ENCODE measurements at regions not wholly inside any gene's neighbourhood (a gene's known extent, or its start where the extent isn't known, plus 50 kb on each side); places are given as distances from the start of the nearest gene placed in this dataset.

- no peak overlapping the region for H3K9ac ChIP-seq (ENCODE audit: low read length)
- H3K27me3 ChIP-seq (ENCODE audit: control insufficient read depth in 1 of 2, insufficient read depth in 2 of 2, low read length in 2 of 2) = peaks cover 10 to 11% of the 10 kb centered on the region in 2 donors
- no peaks in the 10 kb centered on the region for H3K4me1 ChIP-seq (ENCODE audit: insufficient read depth, low read length)
- no peak overlapping the region for H3K27ac ChIP-seq (ENCODE audit: low read depth, low read length)
- H3K4me3 ChIP-seq (ENCODE audit: low read depth in 1 of 2, low read length in 2 of 2) = no peak overlapping the region
- H3K9me3 ChIP-seq (ENCODE audit: low read length) = no peaks in the 10 kb centered on the region
- H3K36me3 ChIP-seq (ENCODE audit: insufficient read depth, low read length) = no peaks in the 10 kb centered on the region
These were observed 131.9 kb upstream of the SFSWAP start for GRCh38 chr12:131578828-131579470.

GRCh38 chr12:131583090-131583712 lies 127.7 kb upstream of the SFSWAP start:
- Histone ChIP-seq H3K27ac (ENCODE audit: low read depth, low read length) (no peak overlapping the region), H3K9me3 (ENCODE audit: low read length) (no peaks in the 10 kb centered on the region), H3K27me3 (ENCODE audit: control insufficient read depth in 1 of 2, insufficient read depth in 2 of 2, low read length in 2 of 2) (peaks cover 11 to 14% of the 10 kb centered on the region in 2 donors), H3K36me3 (ENCODE audit: insufficient read depth, low read length) (no peaks in the 10 kb centered on the region), H3K9ac (ENCODE audit: low read length) (no peak overlapping the region), H3K4me3 (ENCODE audit: low read depth in 1 of 2, low read length in 2 of 2) (no peak overlapping the region), H3K4me1 (ENCODE audit: insufficient read depth, low read length) (no peaks in the 10 kb centered on the region)

- H3K36me3 ChIP-seq (ENCODE audit: insufficient read depth, low read length) = no peaks in the 10 kb centered on the region
- no peak overlapping the region for H3K9ac ChIP-seq (ENCODE audit: low read length)
These were observed 124.6 kb upstream of the SFSWAP start for GRCh38 chr12:131586269-131586668.

GRCh38 chr12:131586761-131587160 lies 124.1 kb upstream of the SFSWAP start:
- Histone ChIP-seq H3K9ac (ENCODE audit: low read length) (no peak overlapping the region), H3K27me3 (ENCODE audit: control insufficient read depth in 1 of 2, insufficient read depth in 2 of 2, low read length in 2 of 2) (peaks cover 0 to 4% of the 10 kb centered on the region in 2 donors), H3K9me3 (ENCODE audit: low read length) (no peaks in the 10 kb centered on the region), H3K4me1 (ENCODE audit: insufficient read depth, low read length) (no peaks in the 10 kb centered on the region), H3K4me3 (ENCODE audit: low read depth in 1 of 2, low read length in 2 of 2) (no peak overlapping the region), H3K36me3 (ENCODE audit: insufficient read depth, low read length) (no peaks in the 10 kb centered on the region), H3K27ac (ENCODE audit: low read depth, low read length) (no peak overlapping the region)

More at GRCh38 chr12:131586269-131586668, 124.6 kb upstream of the SFSWAP start:
- H3K4me3 ChIP-seq (ENCODE audit: low read depth in 1 of 2, low read length in 2 of 2) = no peak overlapping the region
- H3K27me3 ChIP-seq (ENCODE audit: control insufficient read depth in 1 of 2, insufficient read depth in 2 of 2, low read length in 2 of 2) = peaks cover 0 to 4% of the 10 kb centered on the region in 2 donors
- H3K9me3 ChIP-seq (ENCODE audit: low read length) = no peaks in the 10 kb centered on the region
- no peaks in the 10 kb centered on the region for H3K4me1 ChIP-seq (ENCODE audit: insufficient read depth, low read length)
- H3K27ac ChIP-seq (ENCODE audit: low read depth, low read length) = no peak overlapping the region

GRCh38 chr12:131587565-131587964 lies 123.3 kb upstream of the SFSWAP start:
- no peaks in the 10 kb centered on the region for H3K4me1 ChIP-seq (ENCODE audit: insufficient read depth, low read length)
- H3K27ac ChIP-seq (ENCODE audit: low read depth, low read length) = no peak overlapping the region
- H3K4me3 ChIP-seq (ENCODE audit: low read depth in 1 of 2, low read length in 2 of 2) = no peak overlapping the region
- no peaks in the 10 kb centered on the region for H3K36me3 ChIP-seq (ENCODE audit: insufficient read depth, low read length)
- no peaks in the 10 kb centered on the region for H3K9me3 ChIP-seq (ENCODE audit: low read length)
- no peak overlapping the region for H3K9ac ChIP-seq (ENCODE audit: low read length)
- H3K27me3 ChIP-seq (ENCODE audit: control insufficient read depth in 1 of 2, insufficient read depth in 2 of 2, low read length in 2 of 2) = peaks cover 0 to 4% of the 10 kb centered on the region in 2 donors

GRCh38 chr12:131589221-131589897 lies 121.5 kb upstream of the SFSWAP start:
- no peaks in the 10 kb centered on the region for H3K36me3 ChIP-seq (ENCODE audit: insufficient read depth, low read length)
- H3K27ac ChIP-seq (ENCODE audit: low read depth, low read length) = no peak overlapping the region
- H3K4me1 ChIP-seq (ENCODE audit: insufficient read depth, low read length) = no peaks in the 10 kb centered on the region
- no peaks in the 10 kb centered on the region for H3K9me3 ChIP-seq (ENCODE audit: low read length)
- H3K4me3 ChIP-seq (ENCODE audit: low read depth in 1 of 2, low read length in 2 of 2) = no peak overlapping the region
- peaks cover 0 to 4% of the 10 kb centered on the region in 2 donors for H3K27me3 ChIP-seq (ENCODE audit: control insufficient read depth in 1 of 2, insufficient read depth in 2 of 2, low read length in 2 of 2)
- no peak overlapping the region for H3K9ac ChIP-seq (ENCODE audit: low read length)

GRCh38 chr12:131589966-131590365 lies 120.9 kb upstream of the SFSWAP start:
- no peaks in the 10 kb centered on the region for H3K4me1 ChIP-seq (ENCODE audit: insufficient read depth, low read length)
- H3K27ac ChIP-seq (ENCODE audit: low read depth, low read length) = no peak overlapping the region
- H3K27me3 ChIP-seq (ENCODE audit: control insufficient read depth in 1 of 2, insufficient read depth in 2 of 2, low read length in 2 of 2) = peaks cover 0 to 4% of the 10 kb centered on the region in 2 donors
- H3K9ac ChIP-seq (ENCODE audit: low read length) = no peak overlapping the region
- no peak overlapping the region for H3K4me3 ChIP-seq (ENCODE audit: low read depth in 1 of 2, low read length in 2 of 2)
- no peaks in the 10 kb centered on the region for H3K9me3 ChIP-seq (ENCODE audit: low read length)
- no peaks in the 10 kb centered on the region for H3K36me3 ChIP-seq (ENCODE audit: insufficient read depth, low read length)

- peaks cover 0 to 4% of the 10 kb centered on the region in 2 donors for H3K27me3 ChIP-seq (ENCODE audit: control insufficient read depth in 1 of 2, insufficient read depth in 2 of 2, low read length in 2 of 2)
- no peaks in the 10 kb centered on the region for H3K4me1 ChIP-seq (ENCODE audit: insufficient read depth, low read length)
- no peaks in the 10 kb centered on the region for H3K9me3 ChIP-seq (ENCODE audit: low read length)
- no peaks in the 10 kb centered on the region for H3K36me3 ChIP-seq (ENCODE audit: insufficient read depth, low read length)
- no peak overlapping the region for H3K9ac ChIP-seq (ENCODE audit: low read length)
- H3K4me3 ChIP-seq (ENCODE audit: low read depth in 1 of 2, low read length in 2 of 2) = no peak overlapping the region
- H3K27ac ChIP-seq (ENCODE audit: low read depth, low read length) = no peak overlapping the region
These were observed 119.8 kb upstream of the SFSWAP start for GRCh38 chr12:131591136-131591535.

GRCh38 chr12:131591714-131592709 lies 118.9 kb upstream of the SFSWAP start:
- H3K4me1 ChIP-seq (ENCODE audit: insufficient read depth, low read length) = no peaks in the 10 kb centered on the region
- no peaks in the 10 kb centered on the region for H3K27me3 ChIP-seq (ENCODE audit: control insufficient read depth in 1 of 2, insufficient read depth in 2 of 2, low read length in 2 of 2)
- H3K9ac ChIP-seq (ENCODE audit: low read length) = no peak overlapping the region
- no peaks in the 10 kb centered on the region for H3K9me3 ChIP-seq (ENCODE audit: low read length)
- H3K27ac ChIP-seq (ENCODE audit: low read depth, low read length) = no peak overlapping the region
- no peaks in the 10 kb centered on the region for H3K36me3 ChIP-seq (ENCODE audit: insufficient read depth, low read length)
- no peak overlapping the region for H3K4me3 ChIP-seq (ENCODE audit: low read depth in 1 of 2, low read length in 2 of 2)

- no peak overlapping the region for H3K27ac ChIP-seq (ENCODE audit: low read depth, low read length)
- no peak overlapping the region for H3K4me3 ChIP-seq (ENCODE audit: low read depth in 1 of 2, low read length in 2 of 2)
- no peaks in the 10 kb centered on the region for H3K27me3 ChIP-seq (ENCODE audit: control insufficient read depth in 1 of 2, insufficient read depth in 2 of 2, low read length in 2 of 2)
- no peaks in the 10 kb centered on the region for H3K4me1 ChIP-seq (ENCODE audit: insufficient read depth, low read length)
- H3K9me3 ChIP-seq (ENCODE audit: low read length) = no peaks in the 10 kb centered on the region
- no peaks in the 10 kb centered on the region for H3K36me3 ChIP-seq (ENCODE audit: insufficient read depth, low read length)
- H3K9ac ChIP-seq (ENCODE audit: low read length) = no peak overlapping the region
These were observed 117.9 kb upstream of the SFSWAP start for GRCh38 chr12:131592972-131593371.

- no peak overlapping the region for H3K27ac ChIP-seq (ENCODE audit: low read depth, low read length)
- no peaks in the 10 kb centered on the region for H3K36me3 ChIP-seq (ENCODE audit: insufficient read depth, low read length)
- H3K4me1 ChIP-seq (ENCODE audit: insufficient read depth, low read length) = no peaks in the 10 kb centered on the region
- H3K4me3 ChIP-seq (ENCODE audit: low read depth in 1 of 2, low read length in 2 of 2) = no peak overlapping the region
- H3K9me3 ChIP-seq (ENCODE audit: low read length) = no peaks in the 10 kb centered on the region
- H3K9ac ChIP-seq (ENCODE audit: low read length) = no peak overlapping the region
- H3K27me3 ChIP-seq (ENCODE audit: control insufficient read depth in 1 of 2, insufficient read depth in 2 of 2, low read length in 2 of 2) = no peaks in the 10 kb centered on the region
These were observed 117.5 kb upstream of the SFSWAP start for GRCh38 chr12:131593406-131593805.

All from muscle layer of colon (tissue), 2 donors.